Left cardiac atrium (tissue), 4 donors: ENCODE measurements at regions not wholly inside any gene's neighbourhood (a gene's known extent, or its start where the extent isn't known, plus 50 kb on each side); places are given as distances from the start of the nearest gene placed in this dataset.

Experiments
- ATAC-seq, 2 donors: fragments of 200-7000 bp; cut with Tn5 transposase; one replicate each; pipeline ENCODE4 v1.9.1; 2020; ENCODE audit warnings: mild to moderate bottlenecking in 2 of 2, moderate library complexity in 2 of 2
- DNase-seq: peaks from one replicate; pipeline ENCODE4 v3.0.0-alpha.2; 2020
- intact Hi-C, 2 donors: fragments of 100-400 bp; cut with DNase I; formaldehyde crosslinking; loops; one replicate each; pipeline versions ENCODE4 v1.14.1 to v1.15.1; 2022 to 2023
- donor health status: DM: no; HTN: yes; CAD: no.
- donor health status: DM: no; HTN: yes; CAD: no; lungs with severe emphysema.
- donor health status: DM: yes; HTN: yes; CAD: no.
- donor health status: Dilated cardiomyopathy.

GRCh38 chr6:169913096-169913638 is 161.7 kb downstream of the ERMARD start:
- ATAC-seq (no peak), DNase-seq (no peak)
- intact Hi-C loops, result no loop called here

- no peak for ATAC-seq
- intact Hi-C loops, result no loop called here
- DNase-seq, result no peak
Measured at GRCh38 chr6:169912266-169913095, 161.1 kb downstream of the ERMARD start.

GRCh38 chr6:169911264-169912263 is 160.1 kb downstream of the ERMARD start:
- no peak for ATAC-seq
- no peak for DNase-seq
- intact Hi-C loops, result no loop called here

- no peak for ATAC-seq
- no peak for DNase-seq
- intact Hi-C loops, result no loop called here
Measured at GRCh38 chr6:169909113-169909512, 157.7 kb downstream of the ERMARD start.

DNA sequence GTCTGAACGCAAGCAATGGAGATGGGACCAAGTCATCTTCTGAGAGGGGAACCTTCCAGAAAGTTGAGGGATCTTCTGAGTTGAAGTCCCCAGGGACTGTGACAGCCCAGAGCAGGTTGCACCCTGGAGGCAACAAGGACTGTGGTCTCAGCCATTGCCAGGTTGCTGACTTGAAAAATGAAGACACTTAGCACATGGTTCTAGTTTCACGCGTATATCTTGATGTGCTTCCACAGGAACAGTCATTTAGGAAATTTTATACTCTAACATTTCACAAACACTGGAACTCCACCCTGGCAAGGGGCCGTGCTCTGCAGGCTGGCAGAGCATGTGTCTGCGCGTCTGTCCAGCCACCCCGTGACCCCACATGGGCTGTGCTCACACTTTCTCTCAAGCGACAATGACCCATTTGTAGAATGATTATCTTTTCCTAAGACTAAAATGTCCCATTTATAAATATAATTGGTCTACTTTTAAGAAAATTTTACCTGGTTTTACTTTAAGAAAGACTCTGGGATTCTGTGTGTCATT is 157.0 kb downstream of the ERMARD start:
- intact Hi-C loops, result no loop called here
- ATAC-seq, result no peak
- DNase-seq, result no peak

DNA sequence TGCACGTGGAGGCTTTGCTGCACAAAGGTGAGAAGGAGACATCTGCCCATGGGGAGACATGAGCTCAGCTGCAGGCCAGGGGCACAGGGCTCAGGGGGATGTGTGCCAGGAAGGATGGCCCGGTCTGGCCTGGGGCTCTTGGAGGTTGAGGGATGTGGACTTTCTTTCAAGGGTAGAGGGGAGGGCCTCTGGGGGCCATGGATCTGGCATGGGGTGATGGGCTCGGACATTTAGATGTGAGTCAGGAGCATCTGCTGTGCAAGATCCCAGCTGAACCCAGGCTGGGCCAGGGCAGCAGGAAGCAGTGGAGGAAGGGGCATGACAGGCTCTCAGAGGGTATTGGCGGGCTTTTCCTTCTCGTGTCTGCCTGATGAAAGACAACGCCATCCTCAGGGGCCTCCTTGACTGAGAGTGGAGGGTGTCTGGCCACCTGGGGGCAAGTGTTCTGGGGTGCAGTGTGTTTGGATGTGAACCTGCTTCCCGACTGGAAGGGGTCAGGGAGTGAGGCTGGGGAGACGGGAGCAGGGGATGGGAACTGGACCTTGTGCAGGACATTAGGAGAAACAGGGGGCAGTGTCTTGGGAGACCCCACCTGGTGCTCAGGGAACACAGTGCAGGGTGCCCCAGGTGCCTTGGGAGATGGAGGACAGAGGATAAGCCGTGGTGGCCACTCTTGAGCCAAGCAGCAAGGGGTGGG is 156.1 kb downstream of the ERMARD start:
- ATAC-seq (no peak), DNase-seq (no peak)
- intact Hi-C loops, result no loop called here

DNA sequence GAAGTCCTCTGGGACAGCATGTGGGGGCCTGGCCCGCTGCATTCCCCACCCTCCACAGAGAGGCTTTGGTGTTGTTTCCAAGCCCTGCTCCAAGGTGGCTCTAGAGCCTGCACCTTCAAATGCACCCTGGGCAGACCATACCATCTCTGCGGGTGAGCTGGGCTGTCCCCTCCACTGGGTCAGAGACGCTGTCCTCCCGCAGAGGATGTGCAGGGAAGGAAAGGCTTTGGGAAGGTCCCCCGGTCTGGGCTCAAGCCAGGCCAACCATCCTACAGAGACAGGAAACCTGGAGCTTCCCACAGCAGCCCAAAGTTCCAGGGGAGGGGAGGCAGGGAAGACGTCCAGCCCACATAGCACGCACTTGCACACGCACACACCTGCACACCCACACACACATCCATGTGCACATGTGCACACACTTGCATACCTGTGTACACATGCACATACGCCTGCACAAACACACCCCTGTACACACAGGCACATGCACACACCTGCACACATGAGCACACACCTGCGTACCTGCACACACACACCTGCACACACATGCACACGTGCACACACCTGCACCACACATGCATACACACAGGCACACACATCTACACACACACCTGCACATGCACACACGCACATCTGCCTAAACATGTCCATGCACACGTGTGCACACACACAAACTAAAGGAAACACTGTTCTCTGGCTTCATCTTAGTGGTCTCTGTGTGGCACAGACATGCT is 155.4 kb downstream of the ERMARD start:
- ATAC-seq (no peak), DNase-seq (no peak)
- intact Hi-C loops, result no loop called here

DNA sequence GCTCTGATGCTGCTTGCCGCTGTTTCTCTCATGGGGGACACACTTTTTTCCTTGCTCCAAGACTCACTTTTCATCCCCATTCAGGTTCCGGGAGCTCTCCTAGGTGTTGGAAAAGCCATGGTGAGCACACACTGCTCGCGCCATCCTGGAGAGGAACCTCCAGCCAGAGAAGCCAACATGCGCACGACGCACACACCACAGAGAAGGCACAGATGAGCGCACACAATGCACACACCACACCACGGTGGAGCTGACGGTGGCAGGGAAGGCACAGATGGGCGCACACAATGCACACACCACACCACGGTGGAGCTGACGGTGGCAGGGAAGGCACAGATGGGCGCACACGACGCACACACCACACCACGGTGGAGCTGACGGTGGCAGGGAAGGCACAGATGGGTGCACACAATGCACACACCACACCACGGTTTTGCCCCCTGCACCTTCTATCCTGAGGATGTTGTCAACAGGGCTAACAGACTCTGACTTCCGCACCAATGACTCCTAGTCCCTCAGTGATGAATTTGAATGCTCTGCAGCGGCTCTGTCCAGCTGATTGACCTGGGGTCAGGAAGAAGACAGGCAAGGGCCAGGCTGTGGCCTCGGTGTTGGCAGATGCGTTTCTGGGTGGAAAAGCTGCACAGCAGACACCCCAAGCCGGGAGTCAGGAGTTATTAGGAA is 154.7 kb downstream of the ERMARD start:
- no peak for ATAC-seq
- no peak for DNase-seq
- intact Hi-C loops, result no loop called here

GRCh38 chr6:169905041-169905807 is 153.8 kb downstream of the ERMARD start:
- DNase-seq (peak; percentile 66), ATAC-seq (peak; percentile 77 to 93)
- intact Hi-C loops, result no loop called here

- ATAC-seq (no peak), DNase-seq (no peak)
- intact Hi-C loops, result no loop called here
Measured at GRCh38 chr6:169904051-169904922, 152.9 kb downstream of the ERMARD start.

DNA sequence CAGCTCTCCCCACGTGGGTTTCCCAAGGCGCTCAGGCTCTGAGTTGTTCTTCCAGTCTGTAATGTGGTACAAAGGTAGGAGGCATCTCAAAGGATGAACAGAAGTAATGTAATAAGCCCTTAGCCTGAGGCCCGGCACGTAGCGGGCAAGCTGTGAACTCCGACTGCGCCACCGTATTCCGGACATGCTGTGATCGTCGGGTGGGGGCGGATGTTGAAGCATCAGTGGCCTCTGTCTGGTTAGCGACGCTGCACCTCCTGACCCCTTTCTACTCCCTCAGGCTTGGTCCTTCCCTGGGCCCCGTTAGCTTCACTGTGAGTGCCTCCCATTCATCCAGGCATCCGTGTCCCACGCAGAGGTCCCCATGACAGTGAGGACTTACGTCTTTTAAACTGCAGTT is 151.7 kb downstream of the ERMARD start:
- ATAC-seq, result no peak
- intact Hi-C loops, result no loop called here
- no peak for DNase-seq

GRCh38 chr6:169902604-169903003 is 151.2 kb downstream of the ERMARD start:
- ATAC-seq (no peak), DNase-seq (no peak)
- intact Hi-C loops, result no loop called here

DNA sequence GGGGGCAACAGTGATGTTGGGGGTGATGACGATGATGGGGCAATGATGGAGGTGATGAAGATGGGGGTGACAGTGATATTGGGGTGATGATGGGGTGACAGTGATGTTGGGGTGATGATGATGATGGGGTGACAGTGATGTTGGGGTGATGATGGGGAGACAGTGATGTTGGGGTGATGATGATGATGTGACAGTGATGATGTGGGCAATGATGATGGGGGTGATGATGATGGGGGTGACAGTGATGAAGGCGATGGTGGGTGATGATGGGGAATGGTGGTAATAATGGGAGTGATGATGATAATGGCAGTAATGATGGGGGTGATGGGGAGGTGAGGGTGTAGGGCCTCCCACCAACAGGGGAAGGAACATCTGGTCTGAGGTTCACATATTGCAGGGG is 150.6 kb downstream of the ERMARD start:
- no peak for ATAC-seq
- intact Hi-C loops, result no loop called here
- no peak for DNase-seq

DNA sequence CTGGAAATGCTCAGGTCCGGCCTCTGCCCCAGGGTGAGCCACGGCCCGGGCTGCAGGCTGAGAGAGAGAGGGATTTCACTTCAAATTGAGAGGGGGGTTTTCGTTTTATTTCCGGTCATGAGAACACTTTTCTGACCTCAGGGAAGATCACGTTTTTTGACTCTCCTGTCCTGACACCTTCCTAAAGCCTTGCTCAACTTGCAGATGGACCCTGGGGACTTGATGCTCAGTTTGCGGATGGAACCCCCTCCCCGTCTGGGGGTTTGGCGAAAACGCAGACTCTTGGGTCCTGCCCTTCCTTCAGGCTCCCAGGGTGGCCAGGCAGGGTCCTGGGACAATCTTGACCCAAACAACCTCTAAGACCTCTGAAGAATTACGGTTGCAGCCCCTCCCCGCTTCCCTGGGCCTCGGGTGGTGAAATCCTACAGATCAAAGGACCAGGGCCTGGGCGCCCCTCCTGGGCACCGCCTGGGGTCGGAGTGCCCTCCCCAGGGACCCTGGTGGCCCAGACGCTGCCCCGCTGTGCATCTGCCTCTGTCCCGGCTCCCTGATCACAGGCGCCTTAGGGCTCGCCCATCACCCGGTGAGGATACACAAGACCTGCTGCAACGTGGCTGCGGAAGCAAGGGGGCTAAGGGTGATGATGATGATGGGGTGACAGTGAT is 148.2 kb downstream of the ERMARD start:
- DNase-seq (no peak), ATAC-seq (no peak)

GRCh38 chr6:169898788-169899480 is 147.5 kb downstream of the ERMARD start:
- peak; percentile 61 to 70 for ATAC-seq
- peak; percentile 63 for DNase-seq
- intact Hi-C loops, result no loop called here

More for the DNA sequence above, 148.2 kb downstream of the ERMARD start:
- intact Hi-C loops, result no loop called here
